ENCODE measurements at regions not wholly inside any gene's neighbourhood (a gene's known extent, or its start where the extent isn't known, plus 50 kb on each side); places are given as distances from the start of the nearest gene placed in this dataset.

DNA sequence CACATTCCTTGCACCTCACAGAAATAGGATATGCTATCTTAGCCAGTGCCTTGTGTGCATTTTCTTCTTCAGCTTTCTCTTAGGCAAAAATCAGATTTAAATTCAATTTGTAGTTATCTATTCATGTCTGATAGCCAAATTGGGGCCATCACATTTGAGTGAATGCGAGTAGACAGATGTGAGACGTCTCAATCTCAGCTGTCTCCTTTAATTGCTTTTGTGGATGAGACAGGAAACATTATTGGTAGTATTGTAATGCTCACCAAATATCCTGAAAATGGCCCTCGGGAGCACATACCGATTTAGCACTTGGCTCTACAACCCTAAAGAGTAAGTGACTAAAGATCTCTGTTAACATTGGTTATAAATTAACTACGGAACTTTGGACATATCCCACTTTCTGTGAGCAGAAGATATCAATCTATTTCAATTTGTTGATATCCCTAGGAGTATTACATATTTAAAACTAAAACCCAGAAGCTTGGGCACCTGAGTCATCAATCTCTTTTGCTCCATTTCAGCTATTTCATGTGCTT, 1012.5 kb upstream of the TMEM132C start:
- DNase-seq (ENCODE audit: low read depth in 2 of 2) = no peak

DNA sequence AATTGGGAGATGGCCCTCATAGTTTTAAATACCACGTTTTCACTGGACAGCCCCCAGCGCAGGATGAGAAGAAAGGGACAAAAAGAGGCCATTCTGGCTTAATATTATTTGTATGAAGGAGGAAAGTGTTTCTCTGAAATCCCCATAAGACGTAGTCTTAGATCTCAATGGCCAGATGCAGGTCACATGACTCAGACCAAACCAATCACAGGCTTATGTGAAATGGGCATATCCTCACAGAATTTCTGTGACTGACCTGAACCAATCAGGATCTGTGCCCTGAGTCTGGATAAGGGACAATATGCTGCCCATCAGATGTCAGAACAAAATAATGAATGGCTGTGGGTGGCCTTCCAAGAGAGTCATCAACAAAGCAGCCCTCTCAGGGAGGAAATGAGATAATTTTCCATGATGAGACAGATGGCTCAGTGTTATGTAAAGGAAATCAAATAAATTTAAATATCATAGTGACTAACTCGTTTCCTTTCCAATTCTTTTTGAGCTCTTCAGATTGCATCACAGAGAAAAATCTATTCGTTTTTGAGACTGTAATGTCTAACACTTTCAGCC, 1009.5 kb upstream of the TMEM132C start:
- no peak for DNase-seq (ENCODE audit: low read depth in 2 of 2)

DNA sequence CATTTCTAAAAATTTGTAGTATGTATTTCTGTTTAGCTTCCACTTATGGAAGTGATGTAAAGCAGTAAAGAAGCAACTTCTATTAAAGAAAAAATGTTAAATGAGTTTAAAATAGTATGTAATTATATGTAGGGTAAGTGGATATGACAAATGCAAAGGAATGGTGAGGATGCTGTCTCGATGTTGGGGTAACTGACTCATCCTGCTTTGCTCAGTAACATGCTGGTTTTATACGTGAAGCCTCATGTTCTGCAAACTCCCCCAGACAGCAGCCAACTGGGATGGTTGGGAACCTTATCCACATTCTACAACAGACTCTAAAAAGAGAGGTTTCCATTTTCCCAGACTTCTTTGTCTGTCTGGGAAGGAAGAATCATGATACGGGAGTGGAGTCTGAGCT, 1006.4 kb upstream of the TMEM132C start:
- no peak for DNase-seq (ENCODE audit: low read depth in 2 of 2)

DNA sequence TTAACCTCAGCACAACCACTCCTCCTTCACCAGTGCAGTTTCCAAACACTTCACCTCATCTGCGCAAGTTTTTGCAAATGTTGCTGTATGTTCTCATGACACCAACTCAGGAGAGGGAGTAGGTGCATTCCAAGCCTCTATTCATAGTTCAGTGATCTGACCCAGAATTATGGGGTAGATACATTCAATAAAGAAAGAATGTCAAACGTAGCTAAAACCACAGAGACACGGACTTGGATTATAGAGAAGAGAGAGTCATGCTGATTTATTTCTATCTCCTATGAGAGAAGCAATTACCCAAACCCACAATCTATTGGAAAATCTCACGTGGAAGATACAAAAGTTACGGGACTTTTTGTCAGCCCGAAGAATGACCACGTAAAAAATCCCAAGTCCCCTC, 1006.0 kb upstream of the TMEM132C start:
- no peak for DNase-seq (ENCODE audit: low read depth in 2 of 2)

DNA sequence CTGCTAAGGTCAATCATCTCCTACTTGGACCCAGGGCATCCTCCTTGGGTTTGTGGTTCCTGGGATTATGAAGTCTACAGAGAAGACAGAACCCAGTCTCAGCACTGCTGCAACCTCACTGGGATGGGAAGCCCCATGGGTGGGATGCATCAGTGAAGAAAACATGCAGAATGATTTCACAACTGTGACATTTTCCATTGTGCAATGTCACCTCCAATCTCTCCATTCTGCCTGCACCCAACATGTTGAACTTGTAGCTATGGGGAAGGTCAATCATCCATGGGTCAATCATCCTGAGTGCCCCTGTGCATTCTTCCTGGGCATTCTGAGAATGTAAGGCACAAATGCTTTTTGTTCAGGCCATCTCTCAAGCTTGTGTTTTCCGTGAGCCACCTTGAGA, 1004.4 kb upstream of the TMEM132C start:
- no peak for DNase-seq (ENCODE audit: low read depth in 2 of 2)

DNA sequence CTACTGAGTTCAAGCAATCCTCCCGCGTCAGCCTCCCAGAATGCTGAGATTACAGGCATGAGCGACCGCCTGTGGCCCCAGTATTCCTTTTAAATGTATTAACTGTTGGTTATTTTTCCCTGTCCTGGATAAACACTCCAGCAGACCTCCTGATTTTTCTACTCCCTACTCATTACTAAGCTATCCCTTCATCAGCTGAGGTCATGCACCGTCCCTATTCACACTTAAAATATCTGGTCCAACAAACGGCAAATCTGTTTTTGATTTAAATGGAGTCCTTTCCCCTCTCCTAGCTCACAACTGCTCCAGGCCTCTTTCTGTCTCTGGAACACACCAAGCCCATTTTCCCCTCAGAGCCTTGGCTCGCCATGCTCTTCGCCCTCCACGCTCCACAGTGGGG, 1003.3 kb upstream of the TMEM132C start:
- no peak for DNase-seq (ENCODE audit: low read depth in 2 of 2)

DNA sequence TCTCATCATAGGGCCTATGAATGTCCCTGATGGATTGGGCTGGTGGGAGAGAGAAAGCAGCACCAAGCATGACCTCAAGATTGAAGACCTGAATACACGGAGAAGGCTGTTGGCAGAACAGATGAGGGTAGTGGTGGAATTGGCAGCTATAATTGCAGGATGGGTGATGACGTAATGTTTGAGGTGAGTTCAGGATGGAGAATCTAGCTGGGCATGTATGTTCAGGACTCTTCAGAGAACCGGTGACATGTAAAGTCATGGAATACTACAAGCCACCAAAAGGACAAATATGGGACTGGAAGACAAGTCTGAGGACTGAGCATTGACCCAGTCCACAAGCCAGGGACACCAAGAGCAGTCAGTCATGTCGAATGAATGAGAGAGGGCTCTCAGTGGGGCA, 999.8 kb upstream of the TMEM132C start:
- no peak for DNase-seq (ENCODE audit: low read depth in 2 of 2)

DNA sequence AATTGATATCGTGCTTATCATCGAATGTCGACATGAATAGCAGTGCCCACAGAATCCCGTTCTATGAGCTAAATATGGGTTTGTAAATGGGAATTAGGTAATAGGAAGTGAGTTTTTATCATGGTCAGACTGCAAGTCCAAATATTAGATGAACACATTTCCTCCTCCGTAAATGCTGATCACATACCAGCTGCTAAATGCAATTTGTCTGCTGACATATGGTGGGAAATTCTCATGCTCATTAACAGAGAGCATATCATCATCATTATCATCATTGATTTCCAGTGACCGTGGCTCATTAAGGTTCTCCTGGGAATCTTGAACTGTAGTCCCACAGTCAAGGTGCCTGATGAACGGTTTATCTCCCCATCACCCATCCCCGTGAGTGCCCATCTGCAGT, 998.8 kb upstream of the TMEM132C start:
- DNase-seq (ENCODE audit: low read depth in 2 of 2) = no peak

DNA sequence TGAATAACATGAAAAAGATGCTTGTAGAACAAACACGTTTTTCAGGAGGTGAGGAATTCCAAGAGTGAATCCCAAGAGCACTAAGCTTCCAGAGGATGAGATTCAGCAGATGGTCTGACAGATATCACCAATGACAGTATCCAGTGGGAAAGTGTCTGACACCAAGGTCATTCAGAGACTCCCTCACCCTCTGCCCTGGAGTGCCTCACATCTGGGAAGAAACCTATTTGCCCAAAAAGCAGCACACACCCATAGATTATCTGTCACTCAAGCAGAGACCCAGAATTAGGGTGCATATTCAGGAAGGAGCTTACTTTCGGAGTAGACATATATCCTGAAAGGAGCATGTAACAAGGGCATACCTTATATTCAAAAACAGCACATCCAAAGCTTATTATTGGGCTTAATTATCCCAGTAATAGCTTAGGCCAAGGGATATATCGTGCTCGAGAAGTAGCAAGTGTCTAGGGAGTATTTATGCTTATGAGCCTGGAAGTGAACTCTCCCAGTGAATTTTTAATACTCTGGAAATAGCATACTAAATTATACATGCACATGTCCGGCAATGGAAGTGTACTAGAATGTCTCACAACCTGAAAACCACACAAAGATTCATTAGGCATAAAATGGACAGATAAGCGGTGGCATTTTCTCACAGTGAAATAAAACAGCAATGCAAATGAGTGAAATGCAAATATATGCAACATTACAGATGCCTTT, 998.1 kb upstream of the TMEM132C start:
- DNase-seq (ENCODE audit: low read depth in 2 of 2) = no peak

DNA sequence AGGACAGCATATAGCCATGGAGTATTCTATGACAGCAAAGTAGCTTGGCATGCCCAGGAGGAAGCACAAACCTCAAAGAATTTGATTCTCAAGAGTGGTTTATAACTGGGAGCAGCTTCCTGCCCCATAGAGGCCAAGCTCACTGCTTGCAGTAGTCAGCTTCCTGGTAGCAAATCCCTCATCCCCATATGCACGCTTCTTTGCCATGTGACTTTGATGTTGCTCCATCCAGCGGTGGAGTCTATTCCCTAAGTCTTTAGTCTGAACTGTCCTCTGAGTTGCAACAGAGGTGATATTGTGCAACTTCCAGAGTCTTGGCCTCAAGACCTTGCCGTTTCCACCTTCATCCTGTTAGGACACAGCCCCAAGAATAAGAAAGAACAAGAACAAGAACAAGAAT, 996.8 kb upstream of the TMEM132C start:
- no peak for DNase-seq (ENCODE audit: low read depth in 2 of 2)

DNA sequence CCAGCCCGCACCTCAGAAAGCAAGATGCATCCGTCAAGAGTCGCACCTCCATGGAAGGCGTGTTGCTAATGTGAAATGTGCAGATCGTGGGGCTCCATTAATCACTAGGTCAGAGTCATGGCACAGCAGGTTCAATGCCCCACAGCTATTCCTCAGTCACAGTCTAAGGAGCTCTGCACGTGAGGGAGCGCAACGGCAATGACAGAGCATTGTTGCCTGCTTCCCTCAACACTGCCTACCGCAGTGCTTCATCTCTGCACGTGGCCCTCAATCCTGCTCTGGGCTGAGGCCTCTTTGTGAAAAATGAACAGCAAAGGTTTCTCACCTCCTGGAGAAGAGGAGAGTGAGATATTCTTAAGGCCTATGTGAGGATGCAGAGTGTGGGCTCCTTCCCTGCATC, 995.2 kb upstream of the TMEM132C start:
- DNase-seq (ENCODE audit: low read depth in 2 of 2) = no peak

DNA sequence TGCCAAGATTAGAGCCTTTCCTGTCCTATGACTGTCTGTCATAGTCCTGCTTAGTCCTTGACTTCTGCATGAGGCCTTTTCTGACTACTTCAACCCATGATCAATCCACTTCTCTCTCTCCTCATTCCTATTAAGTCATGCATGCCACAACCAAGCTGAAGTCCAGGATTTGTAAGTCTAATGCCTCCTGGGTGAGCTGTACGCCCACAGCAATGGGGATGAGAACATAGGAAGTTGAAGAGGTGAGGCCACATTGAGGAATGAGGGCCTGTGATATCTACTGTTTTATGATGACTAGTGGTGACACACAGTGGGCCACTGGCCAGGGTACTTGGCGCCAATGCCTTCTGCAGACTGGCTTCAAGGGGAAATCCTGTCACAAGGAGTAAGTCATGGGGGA, 994.1 kb upstream of the TMEM132C start:
- no peak for DNase-seq (ENCODE audit: low read depth in 2 of 2)

DNA sequence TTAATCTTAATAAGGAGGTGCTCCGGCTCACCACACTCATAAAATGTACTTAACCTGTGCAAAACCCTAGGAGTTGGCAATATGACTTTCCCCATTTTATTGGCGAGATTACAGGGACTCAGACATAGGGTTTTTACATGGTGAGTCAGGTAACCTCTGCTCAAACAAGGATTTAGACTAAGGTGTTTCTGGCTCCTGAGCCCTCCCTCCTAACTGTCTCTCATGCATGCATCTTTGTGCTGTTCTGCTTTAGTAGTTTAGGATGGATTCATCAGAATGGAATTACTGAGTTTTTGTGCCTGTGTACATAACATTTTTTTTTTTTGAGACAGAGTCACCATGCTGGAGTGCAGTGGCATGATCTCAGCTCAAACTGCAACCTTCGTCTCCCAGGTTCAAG, 993.3 kb upstream of the TMEM132C start:
- DNase-seq (ENCODE audit: low read depth in 2 of 2) = no peak

DNA sequence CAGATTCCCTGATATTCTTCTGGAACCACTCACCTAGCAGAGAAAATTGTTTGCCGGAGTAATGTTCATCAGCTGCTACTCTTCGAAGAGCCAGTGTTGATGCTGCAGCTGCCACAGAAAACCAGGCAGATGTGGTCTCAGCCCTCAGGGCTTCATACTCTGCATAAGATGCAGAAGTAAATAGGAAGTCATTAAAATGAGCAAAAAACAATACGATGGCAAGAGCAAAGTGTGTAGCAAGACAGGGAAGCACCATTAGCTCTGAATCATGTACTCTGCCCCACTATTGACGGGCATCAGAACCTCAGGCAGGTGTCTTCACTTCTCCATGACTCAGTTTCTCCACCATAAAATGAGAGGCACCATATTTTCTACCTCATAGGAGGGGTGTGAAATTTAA, 991.6 kb upstream of the TMEM132C start:
- no peak for DNase-seq (ENCODE audit: low read depth in 2 of 2)

DNA sequence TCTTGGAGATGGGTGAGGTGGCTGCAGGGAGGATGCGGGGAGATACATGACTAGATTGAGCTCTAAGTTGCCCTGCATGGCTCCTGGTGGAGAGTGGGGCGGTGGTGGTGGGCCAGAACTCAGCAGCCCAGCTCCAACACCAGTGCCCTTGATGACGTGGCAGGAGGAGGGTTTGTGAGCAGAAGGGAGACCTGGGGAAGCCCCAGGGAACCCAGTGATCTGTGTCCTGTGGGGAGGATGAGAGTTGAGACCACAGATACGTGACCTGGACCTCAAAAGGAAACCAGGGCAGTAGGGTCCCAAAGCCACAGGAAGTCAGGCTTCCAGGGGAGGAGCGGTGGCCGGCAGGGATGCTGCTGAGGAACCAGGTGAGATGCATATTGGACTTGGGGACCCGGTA, 989.1 kb upstream of the TMEM132C start:
- no peak for DNase-seq (ENCODE audit: low read depth in 2 of 2)

DNA sequence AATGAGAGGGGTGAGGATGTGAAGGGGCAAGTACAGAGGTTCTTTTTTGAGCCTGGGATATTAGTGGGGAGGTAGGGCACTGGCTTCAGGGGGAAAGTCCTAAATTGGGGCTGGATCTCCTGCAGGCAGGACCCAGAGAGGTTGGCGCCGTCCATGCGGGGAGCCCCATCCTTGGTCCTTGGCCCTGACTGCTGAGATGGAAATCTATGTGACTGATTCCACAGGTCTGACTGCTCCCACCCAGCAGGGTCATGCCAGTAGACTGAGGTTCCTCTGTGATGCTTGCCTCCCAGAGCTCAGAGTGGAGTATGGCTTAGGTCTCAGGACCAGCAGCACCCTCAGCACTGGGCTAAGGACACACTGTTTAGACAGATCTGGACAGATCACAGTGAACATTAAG, 988.6 kb upstream of the TMEM132C start:
- no peak for DNase-seq (ENCODE audit: low read depth in 2 of 2)

DNA sequence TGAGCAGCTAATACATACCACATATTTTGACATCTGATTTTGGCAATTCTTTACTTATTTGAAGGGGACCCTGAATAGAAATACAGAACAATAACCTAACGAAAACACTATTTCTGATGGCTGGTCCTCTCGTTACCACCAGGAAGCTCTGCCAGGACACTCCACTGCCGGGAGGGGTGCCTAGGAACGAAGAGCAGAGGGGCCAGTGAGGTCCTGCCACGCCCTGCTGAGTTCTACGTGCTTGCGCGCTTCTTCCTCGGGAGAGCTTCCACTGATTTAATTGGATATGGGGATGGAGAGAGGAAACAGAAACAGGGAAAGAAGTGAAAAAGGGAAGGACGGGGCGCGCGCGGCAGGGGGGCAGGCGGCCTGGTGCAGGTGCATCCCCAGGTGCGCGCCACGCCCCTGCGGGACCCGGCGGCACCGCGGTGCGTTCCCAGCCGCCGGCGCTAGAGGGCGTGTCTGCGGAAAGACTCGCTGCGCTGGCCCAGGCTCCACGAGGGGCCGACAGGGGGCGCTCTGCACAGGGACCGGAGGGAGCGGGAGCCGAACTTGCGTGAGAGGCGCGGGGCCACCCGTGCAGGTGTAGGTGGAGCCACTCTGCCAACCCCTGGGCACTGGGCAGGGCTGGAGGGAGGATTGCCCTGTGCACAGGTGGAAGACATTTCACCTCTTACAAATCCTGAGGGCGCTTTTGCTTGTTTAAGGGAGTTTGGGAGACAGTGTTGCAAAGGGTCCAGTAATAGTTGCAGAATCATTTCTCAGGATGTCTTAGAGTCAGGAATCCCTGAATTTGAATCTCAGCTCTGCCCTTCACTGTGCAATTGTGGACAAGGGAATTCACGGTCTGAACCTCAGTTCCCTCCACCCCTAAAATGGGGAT, 986.3 kb upstream of the TMEM132C start:
- peak; percentile 43 to 61 for DNase-seq (ENCODE audit: low read depth in 2 of 2)

DNA sequence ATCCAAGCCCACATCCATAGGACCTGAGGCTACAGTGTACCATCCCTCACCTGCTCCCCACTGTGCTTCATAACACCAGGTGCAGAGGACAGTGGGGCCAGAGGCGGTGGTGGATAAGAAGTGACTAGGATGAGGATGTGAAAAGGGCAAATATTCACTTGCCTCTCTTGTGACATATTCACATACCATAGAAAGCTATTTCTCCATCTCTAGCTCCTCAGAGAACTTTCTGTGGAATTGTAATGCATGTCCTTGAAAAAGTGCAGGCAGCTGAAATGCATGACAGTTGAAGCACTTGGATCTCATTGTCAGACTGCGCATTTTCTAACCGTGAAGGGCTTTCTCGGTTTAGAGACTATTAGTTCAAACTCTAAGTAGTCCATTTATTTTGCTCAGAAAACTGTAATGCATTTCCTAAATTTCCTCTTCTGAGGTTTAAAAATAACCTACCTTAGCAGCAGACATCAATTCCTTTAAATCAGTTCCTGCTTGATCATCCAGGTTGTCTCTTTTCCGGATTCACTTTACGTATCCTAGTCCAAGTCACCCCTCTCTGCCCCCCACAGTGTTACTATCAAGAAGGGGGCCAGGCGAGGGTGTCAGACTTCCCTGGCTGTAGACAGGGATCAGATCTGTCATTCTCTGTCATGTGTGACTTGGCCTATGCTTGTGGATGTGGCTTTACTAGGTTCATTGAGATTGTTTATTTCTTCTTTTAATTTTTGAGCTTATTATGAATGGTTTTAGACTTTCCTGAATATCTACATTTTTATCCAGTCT, 984.0 kb upstream of the TMEM132C start:
- no peak for DNase-seq (ENCODE audit: low read depth in 2 of 2)

DNA sequence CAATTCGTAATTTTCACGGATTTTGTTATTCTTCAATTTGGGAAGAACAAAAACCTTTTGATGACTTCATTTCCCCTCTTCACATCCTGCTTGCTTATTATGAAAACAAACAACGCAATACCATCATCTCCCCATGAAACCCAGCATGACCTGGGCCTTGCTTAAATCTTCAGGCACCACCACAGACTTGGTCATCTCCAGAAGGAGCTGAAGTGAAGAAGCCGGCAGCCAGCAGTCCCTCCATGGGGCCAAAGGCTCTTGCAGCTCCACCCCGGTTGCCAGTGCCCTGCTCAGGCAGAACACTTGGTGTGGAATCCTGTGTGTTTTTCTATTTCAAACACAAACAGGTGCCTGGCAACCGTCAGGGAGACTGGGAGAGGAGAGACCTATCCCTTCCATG, 982.9 kb upstream of the TMEM132C start:
- no peak for DNase-seq (ENCODE audit: low read depth in 2 of 2)

DNA sequence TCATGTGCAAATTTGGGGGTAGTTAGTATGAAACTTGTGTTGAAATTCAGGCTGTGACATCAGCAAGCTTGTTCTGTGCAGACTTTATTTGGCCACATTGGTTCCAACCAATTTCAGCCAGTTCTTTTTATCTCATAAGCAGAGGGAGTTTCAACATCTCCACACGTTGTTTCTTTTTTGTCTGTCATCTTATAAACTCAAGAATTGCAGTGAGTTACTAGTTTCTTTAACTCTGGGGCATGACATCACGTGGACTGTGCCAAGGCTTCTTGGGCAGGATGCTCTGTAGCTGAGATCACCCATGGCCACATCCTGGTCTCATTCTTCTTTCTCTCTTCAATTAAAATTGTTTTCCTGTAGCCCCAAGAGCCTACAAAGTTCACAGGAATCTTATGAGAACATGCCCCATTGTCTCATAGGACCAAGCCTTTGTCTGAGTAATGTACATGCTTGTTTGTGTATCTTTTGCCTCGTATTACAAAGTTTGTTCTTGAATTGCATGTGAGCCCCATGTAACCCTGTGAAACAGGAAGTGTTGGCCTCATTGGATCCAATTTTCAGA, 982.0 kb upstream of the TMEM132C start:
- no peak for DNase-seq (ENCODE audit: low read depth in 2 of 2)

DNA sequence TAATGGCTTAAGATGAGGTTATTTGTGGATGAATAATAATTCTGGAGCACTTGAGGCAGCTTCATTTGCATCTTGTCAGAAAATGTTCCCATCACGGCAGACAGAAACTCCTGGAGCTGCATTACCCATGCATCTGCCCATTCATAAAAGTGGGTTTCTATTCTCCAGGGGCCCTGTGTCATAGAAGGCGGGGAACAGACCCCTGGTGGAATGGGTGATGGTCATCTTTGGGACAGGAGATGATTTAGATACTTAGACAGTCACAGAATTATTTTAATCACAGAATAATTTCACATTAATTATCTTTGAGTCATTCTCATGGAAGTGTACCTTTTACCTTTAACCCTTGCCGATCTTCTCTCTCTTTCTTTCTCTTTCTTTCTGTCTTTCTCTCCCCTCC, 980.7 kb upstream of the TMEM132C start:
- DNase-seq (ENCODE audit: low read depth in 2 of 2) = no peak

DNA sequence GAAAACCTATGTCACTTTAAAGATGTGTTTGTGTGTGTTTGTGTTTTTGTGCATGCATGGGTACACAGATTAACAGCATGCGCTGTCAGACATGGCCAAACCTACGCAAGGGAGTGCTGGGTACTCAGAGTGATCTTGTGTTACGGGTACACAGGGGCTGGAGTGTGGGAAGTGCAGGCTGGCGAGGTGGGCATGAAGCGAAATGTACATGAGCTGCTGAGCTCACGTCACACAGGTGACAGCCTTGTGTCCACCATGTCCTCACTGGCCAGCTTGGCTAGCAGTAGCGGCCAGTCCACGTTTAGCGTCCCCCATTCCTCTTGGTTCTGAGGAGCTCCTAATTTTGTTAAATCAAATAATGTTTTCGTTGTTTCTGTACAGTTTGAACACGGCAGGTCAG, 979.7 kb upstream of the TMEM132C start:
- no peak for DNase-seq (ENCODE audit: low read depth in 2 of 2)
